ENCODE measurements at regions not wholly inside any gene's neighbourhood (a gene's known extent, or its start where the extent isn't known, plus 50 kb on each side); places are given as distances from the start of the nearest gene placed in this dataset.
A peak's percentile ranks its signal among the peaks of the same experiment; 100 is the strongest.

GRCh38 chr5:61728287-61728686 lies 396.2 kb downstream of the ZSWIM6 start:
- H3K27ac ChIP-seq = no peak overlapping the region
- ATAC-seq (no peak), DNase-seq (ENCODE audit: low read depth in 1 of 2, low spot score in 1 of 2) (no peak), FAIRE-seq (no peak)
- TF ChIP-seq CBX8 (IDR thresholded peaks at IDR 0.05) (no peak), EP300 (IDR thresholded peaks at IDR 0.05) (no peak), RFX5 (IDR thresholded peaks at IDR 0.05) (no peak), TP53 (CRISPR knock-in tag; IDR thresholded peaks at IDR 0.05) (no peak), SMC3 (IDR thresholded peaks at IDR 0.05) (no peak), HEYL (CRISPR knock-in tag; IDR thresholded peaks at IDR 0.05) (no peak), E2F6 (IDR thresholded peaks at IDR 0.05; ENCODE audit: borderline replicate concordance, low read depth) (no peak), ZFP36 (IDR thresholded peaks at IDR 0.05; ENCODE audit: borderline replicate concordance, partially characterized antibody) (no peak), POLR2AphosphoS2 (conservative IDR thresholded peaks at IDR 0.05; ENCODE audit: low read length) (no peak)
- TF ChIP-seq, protein P1, sequence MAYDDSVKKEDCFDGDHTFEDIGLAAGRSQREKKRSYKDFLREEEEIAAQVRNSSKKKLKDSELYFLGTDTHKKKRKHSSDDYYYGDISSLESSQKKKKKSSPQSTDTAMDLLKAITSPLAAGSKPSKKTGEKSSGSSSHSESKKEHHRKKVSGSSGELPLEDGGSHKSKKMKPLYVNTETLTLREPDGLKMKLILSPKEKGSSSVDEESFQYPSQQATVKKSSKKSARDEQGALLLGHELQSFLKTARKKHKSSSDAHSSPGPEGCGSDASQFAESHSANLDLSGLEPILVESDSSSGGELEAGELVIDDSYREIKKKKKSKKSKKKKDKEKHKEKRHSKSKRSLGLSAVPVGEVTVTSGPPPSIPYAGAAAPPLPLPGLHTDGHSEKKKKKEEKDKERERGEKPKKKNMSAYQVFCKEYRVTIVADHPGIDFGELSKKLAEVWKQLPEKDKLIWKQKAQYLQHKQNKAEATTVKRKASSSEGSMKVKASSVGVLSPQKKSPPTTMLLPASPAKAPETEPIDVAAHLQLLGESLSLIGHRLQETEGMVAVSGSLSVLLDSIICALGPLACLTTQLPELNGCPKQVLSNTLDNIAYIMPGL (CRISPR knock-in tag; IDR thresholded peaks at IDR 0.05; ENCODE audit: borderline replicate concordance) = no peak
- H3K4me1 ChIP-seq = no peaks in the 10 kb centered on the region
- POLR2A ChIA-PET = no interaction called here
- 0 out of 3 replicates have a peak, but pooled peaks cover 3% of the 10 kb centered on the region for H3K9me3 ChIP-seq
- H3K4me3 ChIP-seq = no peak overlapping the region
- CTCF ChIA-PET = interaction anchor here (1.5 kb wide), 1 partner anchor 10 kb away, joined by 4 read pairs; no protein-coding TSS in a partner anchor
- WGBS (ENCODE audit: missing lambda C conversion rate) = 7% methylated on average over 1 of the region's 1 CpG
- H3K4me2 ChIP-seq = no peak overlapping the region

DNA sequence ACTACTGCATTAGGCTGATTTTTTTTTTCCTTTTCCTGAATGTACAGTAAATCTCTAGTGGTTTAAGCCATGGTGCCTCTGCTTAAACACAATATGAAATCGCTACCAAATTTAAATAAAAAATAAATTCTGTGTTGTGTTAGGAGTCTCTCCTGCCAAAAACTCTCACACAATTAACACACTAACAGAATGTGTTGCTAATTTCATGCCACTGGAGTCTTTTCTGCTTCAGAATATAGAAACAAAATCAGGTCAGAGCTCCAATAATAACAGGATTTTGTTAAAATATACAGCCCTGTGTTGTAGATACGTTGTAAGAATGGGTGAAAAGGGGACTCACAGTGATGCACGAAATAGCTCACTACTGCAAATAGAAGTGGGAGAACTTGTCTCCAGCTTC lies 398.8 kb downstream of the ZSWIM6 start:
- FAIRE-seq = no peak
- WGBS (ENCODE audit: missing lambda C conversion rate) = 15% methylated on average over 3 of the region's 3 CpGs

GRCh38 chr5:61731267-61731945 lies 399.3 kb downstream of the ZSWIM6 start:
- no peak for FAIRE-seq
- CTCF ChIA-PET = interaction anchor here (0.6 to 0.7 kb wide), 4 partner anchors 11 to 1496 kb away, joined by 3 read pairs; no protein-coding TSS in a partner anchor

More for the DNA sequence above, 398.8 kb downstream of the ZSWIM6 start:
- Histone ChIP-seq H3K4me3 (no peak overlapping the region), H3K4me1 (no peaks in the 10 kb centered on the region), H3K9me3 (no peaks in the 10 kb centered on the region), H3K27ac (no peak overlapping the region), H3K4me2 (no peak overlapping the region)
- no peak for ATAC-seq
- no peak for DNase-seq (ENCODE audit: low read depth in 1 of 2, low spot score in 1 of 2)
- ChIA-PET CTCF (interaction anchor here (0.7 kb wide), 2 partner anchors 168 to 430 kb away, joined by 3 read pairs; no protein-coding TSS in a partner anchor), POLR2A (no interaction called here)
- TF ChIP-seq CBX8 (IDR thresholded peaks at IDR 0.05) (0 out of 2 replicates have a peak, but pooled peaks have one; percentile 31), FOSB (CRISPR knock-in tag; IDR thresholded peaks at IDR 0.05) (no peak), EHF (CRISPR knock-in tag; IDR thresholded peaks at IDR 0.05) (no peak), FOSL2 (IDR thresholded peaks at IDR 0.05) (no peak), FOSL2 (CRISPR knock-in tag; IDR thresholded peaks at IDR 0.05) (no peak), CTCF (IDR thresholded peaks at IDR 0.05) (no peak), ZFP36 (IDR thresholded peaks at IDR 0.05; ENCODE audit: borderline replicate concordance, partially characterized antibody) (no peak)

More at GRCh38 chr5:61731267-61731945, 399.3 kb downstream of the ZSWIM6 start:
- Histone ChIP-seq H3K4me1 (no peaks in the 10 kb centered on the region), H3K4me3 (no peak overlapping the region), H3K4me2 (no peak overlapping the region), H3K9me3 (no peaks in the 10 kb centered on the region), H3K27ac (no peak overlapping the region)
- POLR2A ChIA-PET = no interaction called here
- DNase-seq (ENCODE audit: low read depth in 1 of 2, low spot score in 1 of 2) (no peak), ATAC-seq (no peak)
- no peak for TF ChIP-seq POLR2A (IDR thresholded peaks at IDR 0.05; ENCODE audit: low read length)
- 0 out of 2 replicates have a peak, but pooled peaks have one; percentile 2 for TF ChIP-seq CBX8 (IDR thresholded peaks at IDR 0.05)
- WGBS (ENCODE audit: missing lambda C conversion rate) = 49% methylated on average over 6 of the region's 6 CpGs
